ENCODE measurements at regions not wholly inside any gene's neighbourhood (a gene's known extent, or its start where the extent isn't known, plus 50 kb on each side); places are given as distances from the start of the nearest gene placed in this dataset.

GRCh38 chr10:35907548-35907947 is 265.5 kb upstream of the FZD8 start:
- dilution Hi-C loops (cut with MboI; ENCODE audit: extremely low pct_ligation_motif_present, low sequenced_read_pairs) (no loop called here), intact Hi-C loops (cut with micrococcal nuclease) (no loop called here)
- TF ChIP-seq EZH2 (IDR thresholded peaks at IDR 0.05; ENCODE audit: borderline replicate concordance, low read depth, low read length, severe bottlenecking) (no peak), JUN (IDR thresholded peaks at IDR 0.05; ENCODE audit: borderline replicate concordance, insufficient read depth, insufficient read length, low read depth) (no peak), POLR2AphosphoS5 (IDR thresholded peaks at IDR 0.05; ENCODE audit: insufficient read depth, low read depth, low read length) (no peak)
- ChIA-PET CTCF (interaction anchor here (1.2 kb wide), 1 partner anchor 9 kb away, joined by 3 read pairs; no protein-coding TSS in a partner anchor), POLR2A (no interaction called here)
- Histone ChIP-seq H3K27me3 (ENCODE audit: control insufficient read depth in 2 of 2, insufficient read depth in 2 of 2, low read length in 2 of 2) (no peaks in the 10 kb centered on the region), H3K9ac (replicated peaks; ENCODE audit: extremely low read depth, insufficient read depth, low read length) (no peak overlapping the region), H3K4me1 (ENCODE audit: control insufficient read depth, extremely low read depth, insufficient read depth, low read length) (peaks cover 25% of the 10 kb centered on the region), H3K9me1 (replicated peaks; ENCODE audit: control insufficient read depth, extremely low read depth, insufficient read depth, low read length) (no peaks in the 10 kb centered on the region), H3K79me2 (ENCODE audit: control insufficient read depth, insufficient read depth, low read length) (no peaks in the 10 kb centered on the region), H3K36me3 (ENCODE audit: control insufficient read depth in 2 of 2, extremely low read depth in 1 of 2, insufficient read depth in 2 of 2, low read length in 2 of 2) (no peaks in the 10 kb centered on the region), H3K27ac (ENCODE audit: insufficient read depth, low read depth, low read length) (no peak overlapping the region), H4K20me1 (replicated peaks; ENCODE audit: control insufficient read depth, extremely low read depth, insufficient read depth, low read length) (no peaks in the 10 kb centered on the region), H2AFZ (ENCODE audit: low read depth, low read length) (no peak overlapping the region), H3K4me2 (ENCODE audit: insufficient read depth, low read length) (no peak overlapping the region), H3K4me3 (replicated peaks in 1 of 3; ENCODE audit: insufficient read depth in 1 of 3, low read depth in 1 of 3, low read length in 3 of 3) (no peak overlapping the region), H3K9me3 (replicated peaks; ENCODE audit: control insufficient read depth, insufficient read depth, low read length) (no peaks in the 10 kb centered on the region)
- no peak for DNase-seq (ENCODE audit: low read depth, low spot score)
- BruUV-seq (replicated peaks): no TSS peak
- FAIRE-seq: no peak

- H3K79me2 ChIP-seq (ENCODE audit: control insufficient read depth, insufficient read depth, low read length): no peaks in the 10 kb centered on the region
- no peak overlapping the region for H3K27ac ChIP-seq (ENCODE audit: insufficient read depth, low read depth, low read length)
- H3K27me3 ChIP-seq (ENCODE audit: control insufficient read depth in 2 of 2, insufficient read depth in 2 of 2, low read length in 2 of 2): no peaks in the 10 kb centered on the region
- peaks cover 20% of the 10 kb centered on the region for H3K4me1 ChIP-seq (ENCODE audit: control insufficient read depth, extremely low read depth, insufficient read depth, low read length)
- FAIRE-seq: no peak
- no peaks in the 10 kb centered on the region for H3K9me3 ChIP-seq (replicated peaks; ENCODE audit: control insufficient read depth, insufficient read depth, low read length)
- no TSS peak for BruUV-seq (replicated peaks)
- ChIA-PET CTCF (interaction anchor here (1.2 to 1.6 kb wide), 2 partner anchors 10 to 18 kb away, joined by 3 read pairs; no protein-coding TSS in a partner anchor), POLR2A (no interaction called here)
- intact Hi-C loops (cut with micrococcal nuclease) (no loop called here), dilution Hi-C loops (cut with MboI; ENCODE audit: extremely low pct_ligation_motif_present, low sequenced_read_pairs) (no loop called here)
- H3K9ac ChIP-seq (replicated peaks; ENCODE audit: extremely low read depth, insufficient read depth, low read length): no peak overlapping the region
- no peaks in the 10 kb centered on the region for H3K9me1 ChIP-seq (replicated peaks; ENCODE audit: control insufficient read depth, extremely low read depth, insufficient read depth, low read length)
- no peak overlapping the region for H3K4me2 ChIP-seq (ENCODE audit: insufficient read depth, low read length)
- no peaks in the 10 kb centered on the region for H3K36me3 ChIP-seq (ENCODE audit: control insufficient read depth in 2 of 2, extremely low read depth in 1 of 2, insufficient read depth in 2 of 2, low read length in 2 of 2)
- H2AFZ ChIP-seq (ENCODE audit: low read depth, low read length): peak overlapping the region; percentile 16
- DNase-seq (ENCODE audit: low read depth, low spot score): no peak
- TF ChIP-seq MYC (IDR thresholded peaks at IDR 0.05; ENCODE audit: low read depth, low read length) (no peak), POLR2AphosphoS5 (IDR thresholded peaks at IDR 0.05; ENCODE audit: insufficient read depth, low read depth, low read length) (no peak), FOS (IDR thresholded peaks at IDR 0.05; ENCODE audit: borderline replicate concordance, insufficient read depth, low read length) (no peak), POLR2A (IDR thresholded peaks at IDR 0.05; ENCODE audit: low read depth, low read length) (no peak), CTCF (IDR thresholded peaks at IDR 0.05; ENCODE audit: extremely low read depth in 1 of 2, insufficient read depth in 1 of 2, low read depth in 1 of 2, low read length in 2 of 2) (no peak), JUN (IDR thresholded peaks at IDR 0.05; ENCODE audit: borderline replicate concordance, insufficient read depth, insufficient read length, low read depth) (no peak), EZH2 (IDR thresholded peaks at IDR 0.05; ENCODE audit: borderline replicate concordance, low read depth, low read length, severe bottlenecking) (no peak), GATA2 (IDR thresholded peaks at IDR 0.05; ENCODE audit: insufficient read depth, insufficient read length, low read depth, low read length) (no peak), MAX (IDR thresholded peaks at IDR 0.05; ENCODE audit: insufficient read depth, insufficient read length) (no peak)
- H3K4me3 ChIP-seq (replicated peaks in 1 of 3; ENCODE audit: insufficient read depth in 1 of 3, low read depth in 1 of 3, low read length in 3 of 3): no peak overlapping the region
- no peaks in the 10 kb centered on the region for H4K20me1 ChIP-seq (replicated peaks; ENCODE audit: control insufficient read depth, extremely low read depth, insufficient read depth, low read length)
Measured at GRCh38 chr10:35906155-35906554, 264.1 kb upstream of the FZD8 start.

Data from endothelial cell of umbilical vein (primary cell).